SK-N-MC (cell line): ENCODE measurements at regions not wholly inside any gene's neighbourhood (a gene's known extent, or its start where the extent isn't known, plus 50 kb on each side); places are given as distances from the start of the nearest gene placed in this dataset.

ENCODE experiments used
- FOXP2 ChIP-seq: optimal IDR thresholded peaks from 2 replicates; pipeline ENCODE3; 2011; ENCODE audit warnings: mild to moderate bottlenecking, moderate library complexity; ENCODE audit not compliant: insufficient read depth; ENCODE audit errors: extremely low read length, control extremely low read depth
- POLR2AphosphoS5 ChIP-seq: IDR thresholded peaks from 2 replicates; pipeline ENCODE4 v1.6.1; 2012; ENCODE audit warnings: mild to moderate bottlenecking, low read depth, low read length, borderline replicate concordance

DNA sequence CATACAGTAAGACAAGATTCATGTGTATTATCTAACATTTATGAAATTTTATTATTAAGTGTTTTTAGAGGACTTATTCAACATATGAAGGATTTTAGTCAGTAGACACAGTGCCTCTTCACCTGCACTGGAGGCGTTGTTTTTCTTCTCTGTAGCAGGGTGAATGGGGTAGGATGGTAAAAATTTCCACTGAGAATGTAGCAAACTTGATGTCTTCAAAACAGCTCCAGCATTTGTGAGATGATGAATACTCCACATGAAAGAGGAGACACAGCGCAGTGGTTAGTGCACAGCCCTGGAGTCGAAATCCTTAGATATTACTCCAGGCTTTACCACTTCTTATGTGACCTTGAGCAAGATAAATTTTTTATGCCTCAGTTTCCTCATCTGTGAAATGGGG, 110.5 kb upstream of the AHI1 start:
- TF ChIP-seq FOXP2 (no peak), POLR2AphosphoS5 (no peak)
